PC-3 (cell line): ENCODE measurements at regions not wholly inside any gene's neighbourhood (a gene's known extent, or its start where the extent isn't known, plus 50 kb on each side); places are given as distances from the start of the nearest gene placed in this dataset.

Experiments
- ATAC-seq: fragments of 200-7000 bp; cut with Tn5 transposase; 2 replicates; pipeline ENCODE4 v1.9.1; 2020; ENCODE audit warnings: mild to moderate bottlenecking, moderate library complexity
- BruUV-seq: library from RNA; stranded (reverse); fragments of 400-500 nt; replicated peaks from 2 replicates; lab custom pipeline; 2021; lab: Mats Ljungman, UMichigan
- CTCF ChIA-PET: fragments of 300-600 bp; sonication (Branson Sonifier 250); formaldehyde crosslinking; loops from one replicate; lab custom pipeline; 2022; ENCODE audit warnings: antibody characterized with exemption; lab: Charles Lee
- POLR2A ChIA-PET: fragments of 300-600 bp; sonication (Branson Sonifier 250); formaldehyde crosslinking; loops from one replicate; lab custom pipeline; 2022; ENCODE audit warnings: antibody characterized with exemption; ENCODE audit not compliant: unreplicated experiment; lab: Charles Lee
- DNase-seq: peaks from one replicate; pipeline ENCODE4 v3.0.0-alpha.2; 2015
- H2AFZ ChIP-seq: fragments of 300-600 bp; sonication (generic); 2 replicates; pipeline ENCODE4 v1.6.0; 2016; ENCODE audit warnings: antibody characterized with exemption, low read length
- H3F3A ChIP-seq: fragments of 300-600 bp; sonication (generic); one replicate; pipeline ENCODE4 v1.6.0; 2017; ENCODE audit warnings: antibody characterized with exemption, low read length, control low read depth, mild to moderate bottlenecking; ENCODE audit not compliant: unreplicated experiment
- H3K27ac ChIP-seq: fragments of 300-600 bp; sonication (generic); 2 replicates; pipeline ENCODE4 v1.5.1; 2016; ENCODE audit warnings: mild to moderate bottlenecking, low read length
- H3K27me3 ChIP-seq: fragments of 300-600 bp; sonication (generic); 2 replicates; pipeline ENCODE4 v1.6.1; 2016; ENCODE audit warnings: low read length, mixed read lengths
- H3K36me3 ChIP-seq: fragments of 300-600 bp; sonication (generic); 2 replicates; pipeline ENCODE4 v1.6.1; 2016; ENCODE audit warnings: low read depth, mixed run types, low read length, mixed read lengths
- H3K4me1 ChIP-seq: fragments of 300-600 bp; sonication (generic); 2 replicates; pipeline ENCODE4 v1.5.1; 2016; ENCODE audit warnings: low read length; ENCODE audit not compliant: insufficient read depth
- H3K4me2 ChIP-seq: fragments of 300-600 bp; sonication (generic); 2 replicates; pipeline ENCODE4 v1.6.0; 2016; ENCODE audit warnings: low read length
- H3K4me3 ChIP-seq: fragments of 300-600 bp; sonication (generic); 2 replicates; pipeline ENCODE4 v1.5.1; 2016; ENCODE audit warnings: mild to moderate bottlenecking, low read length, mixed read lengths
- H3K79me2 ChIP-seq: fragments of 300-600 bp; sonication (generic); 2 replicates; pipeline ENCODE4 v1.6.1; 2017; ENCODE audit warnings: low read length, mixed read lengths
- H3K9ac ChIP-seq: fragments of 300-600 bp; sonication (generic); 2 replicates; pipeline ENCODE4 v1.6.0; 2016; ENCODE audit warnings: mild to moderate bottlenecking, low read length
- H3K9me2 ChIP-seq: fragments of 300-600 bp; sonication (generic); replicated peaks from 2 replicates; pipeline ENCODE4 v1.6.1; 2016; ENCODE audit warnings: mixed run types, low read length, mixed read lengths
- H3K9me3 ChIP-seq: fragments of 300-600 bp; sonication (generic); 2 replicates; pipeline ENCODE4 v1.6.1; 2016; ENCODE audit warnings: low read length, mixed read lengths
- H4K20me1 ChIP-seq: fragments of 300-600 bp; sonication (generic); 2 replicates; pipeline ENCODE4 v1.6.1; 2016; ENCODE audit warnings: low read length, mixed read lengths
- EZH2 ChIP-seq: fragments of 300-600 bp; sonication (generic); IDR thresholded peaks from one replicate; pipeline ENCODE4 v1.6.1; 2017; ENCODE audit warnings: antibody characterized with exemption, mild to moderate bottlenecking, low read length; ENCODE audit not compliant: unreplicated experiment
- EZH2phosphoT487 ChIP-seq: fragments of 300-600 bp; sonication (generic); IDR thresholded peaks from 2 replicates; pipeline ENCODE4 v1.6.1; 2018; ENCODE audit warnings: mild to moderate bottlenecking, antibody characterized with exemption, low read length, borderline replicate concordance
- intact Hi-C: fragments of 100-400 bp; cut with micrococcal nuclease; formaldehyde crosslinking; loops from 2 replicates; pipeline ENCODE4 v1.9.0; 2023
- TF ChIP-seq, protein P1 (sequence below): fragments of 300-600 bp; sonication (generic); conservative IDR thresholded peaks from 2 replicates; pipeline ENCODE4 v1.5.1; 2017; ENCODE audit warnings: antibody characterized with exemption, low read depth, mild to moderate bottlenecking, low read length

GRCh38 chr13:24087605-24088225, 72.8 kb upstream of the SPATA13 start:
- DNase-seq (no peak), ATAC-seq (no peak)
- Histone ChIP-seq H3K4me1 (peaks cover 21% of the 10 kb centered on the region), H3K27me3 (no peaks in the 10 kb centered on the region), H3K36me3 (no peaks in the 10 kb centered on the region), H3K79me2 (no peaks in the 10 kb centered on the region), H2AFZ (no peak overlapping the region), H4K20me1 (no peaks in the 10 kb centered on the region), H3K9me3 (no peaks in the 10 kb centered on the region), H3K4me3 (no peak overlapping the region), H3F3A (no peaks in the 10 kb centered on the region), H3K9me2 (no peaks in the 10 kb centered on the region), H3K9ac (no peak overlapping the region), H3K4me2 (no peak overlapping the region), H3K27ac (no peak overlapping the region)
- TF ChIP-seq, protein P1, sequence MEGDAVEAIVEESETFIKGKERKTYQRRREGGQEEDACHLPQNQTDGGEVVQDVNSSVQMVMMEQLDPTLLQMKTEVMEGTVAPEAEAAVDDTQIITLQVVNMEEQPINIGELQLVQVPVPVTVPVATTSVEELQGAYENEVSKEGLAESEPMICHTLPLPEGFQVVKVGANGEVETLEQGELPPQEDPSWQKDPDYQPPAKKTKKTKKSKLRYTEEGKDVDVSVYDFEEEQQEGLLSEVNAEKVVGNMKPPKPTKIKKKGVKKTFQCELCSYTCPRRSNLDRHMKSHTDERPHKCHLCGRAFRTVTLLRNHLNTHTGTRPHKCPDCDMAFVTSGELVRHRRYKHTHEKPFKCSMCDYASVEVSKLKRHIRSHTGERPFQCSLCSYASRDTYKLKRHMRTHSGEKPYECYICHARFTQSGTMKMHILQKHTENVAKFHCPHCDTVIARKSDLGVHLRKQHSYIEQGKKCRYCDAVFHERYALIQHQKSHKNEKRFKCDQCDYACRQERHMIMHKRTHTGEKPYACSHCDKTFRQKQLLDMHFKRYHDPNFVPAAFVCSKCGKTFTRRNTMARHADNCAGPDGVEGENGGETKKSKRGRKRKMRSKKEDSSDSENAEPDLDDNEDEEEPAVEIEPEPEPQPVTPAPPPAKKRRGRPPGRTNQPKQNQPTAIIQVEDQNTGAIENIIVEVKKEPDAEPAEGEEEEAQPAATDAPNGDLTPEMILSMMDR = no peak
- TF ChIP-seq EZH2phosphoT487 (no peak), EZH2 (no peak)
- ChIA-PET CTCF (no interaction called here), POLR2A (no interaction called here)
- intact Hi-C loops = no loop called here
- BruUV-seq = no TSS peak

GRCh38 chr13:24090049-24090448, 70.5 kb upstream of the SPATA13 start:
- no peak overlapping the region for H3K4me2 ChIP-seq
- no peak overlapping the region for H3K4me3 ChIP-seq
- no peak for ATAC-seq
- TF ChIP-seq EZH2 (no peak), EZH2phosphoT487 (no peak)
- TF ChIP-seq, protein P1 = no peak
- H3K4me1 ChIP-seq = peaks cover 21% of the 10 kb centered on the region
- H3F3A ChIP-seq = no peaks in the 10 kb centered on the region
- H4K20me1 ChIP-seq = no peaks in the 10 kb centered on the region
- no peak for DNase-seq
- H3K9ac ChIP-seq = no peak overlapping the region
- ChIA-PET CTCF (no interaction called here), POLR2A (no interaction called here)
- BruUV-seq = no TSS peak
- no peak overlapping the region for H2AFZ ChIP-seq
- H3K79me2 ChIP-seq = no peaks in the 10 kb centered on the region
- no peaks in the 10 kb centered on the region for H3K36me3 ChIP-seq
- H3K27me3 ChIP-seq = no peaks in the 10 kb centered on the region
- intact Hi-C loops = no loop called here
- no peaks in the 10 kb centered on the region for H3K9me3 ChIP-seq
- no peaks in the 10 kb centered on the region for H3K9me2 ChIP-seq
- no peak overlapping the region for H3K27ac ChIP-seq

DNA sequence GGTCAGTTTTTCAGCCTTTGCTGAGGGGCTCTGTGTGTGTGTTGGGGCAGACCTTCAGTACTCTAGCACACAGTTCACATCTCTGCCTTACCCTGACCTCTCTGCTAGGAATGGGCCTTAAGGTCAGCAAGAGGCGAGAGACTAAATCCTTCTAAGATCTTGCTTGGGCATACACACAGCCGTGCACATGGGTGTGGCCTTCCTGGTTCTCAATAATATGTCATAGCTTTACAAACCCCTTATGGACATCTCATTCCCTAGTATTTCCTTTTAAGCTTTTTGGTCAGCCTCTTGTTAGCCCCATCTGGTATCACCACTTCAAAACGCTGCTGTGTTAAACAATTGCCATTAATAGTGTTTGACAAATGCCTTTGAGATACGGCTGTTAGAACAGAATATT, 69.4 kb upstream of the SPATA13 start:
- H3K36me3 ChIP-seq = no peaks in the 10 kb centered on the region
- DNase-seq (no peak), ATAC-seq (no peak)
- H3K9me3 ChIP-seq = no peaks in the 10 kb centered on the region
- no TSS peak for BruUV-seq
- H2AFZ ChIP-seq = no peak overlapping the region
- no peak overlapping the region for H3K4me3 ChIP-seq
- ChIA-PET POLR2A (no interaction called here), CTCF (no interaction called here)
- H3F3A ChIP-seq = no peaks in the 10 kb centered on the region
- H3K79me2 ChIP-seq = no peaks in the 10 kb centered on the region
- H3K27me3 ChIP-seq = no peaks in the 10 kb centered on the region
- TF ChIP-seq EZH2phosphoT487 (no peak), EZH2 (no peak)
- TF ChIP-seq, protein P1 = no peak
- no peaks in the 10 kb centered on the region for H3K9me2 ChIP-seq
- H4K20me1 ChIP-seq = no peaks in the 10 kb centered on the region
- no peak overlapping the region for H3K4me2 ChIP-seq
- no peak overlapping the region for H3K27ac ChIP-seq
- intact Hi-C loops = no loop called here
- no peak overlapping the region for H3K9ac ChIP-seq
- H3K4me1 ChIP-seq = peaks cover 11% of the 10 kb centered on the region
